ENCODE measurements at regions not wholly inside any gene's neighbourhood (a gene's known extent, or its start where the extent isn't known, plus 50 kb on each side); places are given as distances from the start of the nearest gene placed in this dataset.

GRCh38 chr14:71514941-71515919 lies 417.0 kb upstream of the RGS6 start:
- H3K79me2 ChIP-seq (ENCODE audit: insufficient read depth, low read length): no peaks in the 10 kb centered on the region
- no peaks in the 10 kb centered on the region for H3K27me3 ChIP-seq (ENCODE audit: insufficient read depth, low read length)
- no peak overlapping the region for H2BK15ac ChIP-seq (ENCODE audit: low read depth, low read length)
- no peak overlapping the region for H2AFZ ChIP-seq (ENCODE audit: low read length)
- H2BK120ac ChIP-seq (ENCODE audit: low read depth, low read length, poor library complexity, severe bottlenecking): no peak overlapping the region
- H3K56ac ChIP-seq (ENCODE audit: insufficient read length, low read depth, low read length): no peak overlapping the region
- Mint-ChIP-seq H3K4me3 (no peak overlapping the region), H3K4me1 (peaks cover 7% of the 10 kb centered on the region in 2 experiments), H3K9me3 (peaks cover 6 to 15% of the 10 kb centered on the region in 2 experiments; a peak in 3 of 5 replicates), H3K27ac (no peak overlapping the region), H3K27me3 (ENCODE audit: low read depth) (no peaks in the 10 kb centered on the region), H3K36me3 (ENCODE audit: insufficient read depth in 1 of 3, low read depth in 3 of 3) (peaks cover 22 to 39% (median 29%) of the 10 kb centered on the region in 3 experiments)
- H3K4me2 ChIP-seq (ENCODE audit: insufficient read depth, insufficient read length, low read length): no peak overlapping the region
- H3T11ph ChIP-seq (ENCODE audit: low read length): no peak overlapping the region
- H3K27ac ChIP-seq (ENCODE audit: insufficient read length, low read depth, low read length): no peak overlapping the region
- H4K20me1 ChIP-seq (ENCODE audit: control insufficient read depth, insufficient read depth, insufficient read length): no peaks in the 10 kb centered on the region
- H2AK5ac ChIP-seq (ENCODE audit: insufficient read length, low read length): no peak overlapping the region
- H3K9ac ChIP-seq (ENCODE audit: extremely low read depth, insufficient read length, low read length): no peak overlapping the region
- no peaks in the 10 kb centered on the region for H3K23me2 ChIP-seq (ENCODE audit: insufficient read length, low read depth, low read length, poor library complexity, severe bottlenecking)
- no peak overlapping the region for H4K8ac ChIP-seq (replicated peaks; ENCODE audit: insufficient read length, low read depth, low read length)
- H3K9me3 ChIP-seq (ENCODE audit: control insufficient read depth, low read depth, low read length): no peaks in the 10 kb centered on the region
- no peaks in the 10 kb centered on the region for H3K79me1 ChIP-seq (ENCODE audit: insufficient read depth, low read depth, low read length, poor library complexity, severe bottlenecking)
- H3K23ac ChIP-seq (ENCODE audit: insufficient read length, low read depth, low read length): no peak overlapping the region
- no peak overlapping the region for H3K18ac ChIP-seq (ENCODE audit: insufficient read length, low read depth, low read length)
- no peaks in the 10 kb centered on the region; the same call in 1 of the 2 replicates for H3K4me1 ChIP-seq (ENCODE audit: insufficient read depth, low read length)
- TF ChIP-seq CTCF (conservative IDR thresholded peaks at IDR 0.05): no peak
- H2BK12ac ChIP-seq (ENCODE audit: insufficient read length, low read depth, low read length): no peak overlapping the region
- H2BK5ac ChIP-seq (ENCODE audit: insufficient read length, low read length): no peak overlapping the region
- no peak for DNase-seq
- H3K4ac ChIP-seq (ENCODE audit: low read depth, low read length): no peak overlapping the region
- no CpG with 5 or more reads among the region's 8 CpGs for WGBS (ENCODE audit: extremely low coverage, insufficient read length, low lambda C conversion rate)
- H2BK20ac ChIP-seq (ENCODE audit: low read depth, low read length, poor library complexity, severe bottlenecking): no peak overlapping the region
- H3K14ac ChIP-seq (ENCODE audit: insufficient read depth, low read length): no peak overlapping the region
- H4K5ac ChIP-seq (ENCODE audit: insufficient read length, low read depth, low read length): no peak overlapping the region
- H4K91ac ChIP-seq (ENCODE audit: insufficient read length, low read depth, low read length): no peak overlapping the region
